Choroid plexus epithelial cell (primary cell): ENCODE measurements at regions not wholly inside any gene's neighbourhood (a gene's known extent, or its start where the extent isn't known, plus 50 kb on each side); places are given as distances from the start of the nearest gene placed in this dataset.

Source experiments
- DNase-seq: peaks from one replicate; pipeline ENCODE4 v3.0.0-alpha.2; 2010; ENCODE audit warnings: low read depth
- H3K4me3 ChIP-seq: 2 replicates; pipeline ENCODE4 v1.5.1; 2011; ENCODE audit warnings: low read depth, mild to moderate bottlenecking, control low read depth, low read length, moderate library complexity
- TF ChIP-seq, protein P1 (sequence below): conservative IDR thresholded peaks from 2 replicates; pipeline ENCODE4 v1.5.1; 2011; ENCODE audit warnings: low read depth, mild to moderate bottlenecking, control low read depth, inconsistent platforms, low read length, moderate library complexity

DNA sequence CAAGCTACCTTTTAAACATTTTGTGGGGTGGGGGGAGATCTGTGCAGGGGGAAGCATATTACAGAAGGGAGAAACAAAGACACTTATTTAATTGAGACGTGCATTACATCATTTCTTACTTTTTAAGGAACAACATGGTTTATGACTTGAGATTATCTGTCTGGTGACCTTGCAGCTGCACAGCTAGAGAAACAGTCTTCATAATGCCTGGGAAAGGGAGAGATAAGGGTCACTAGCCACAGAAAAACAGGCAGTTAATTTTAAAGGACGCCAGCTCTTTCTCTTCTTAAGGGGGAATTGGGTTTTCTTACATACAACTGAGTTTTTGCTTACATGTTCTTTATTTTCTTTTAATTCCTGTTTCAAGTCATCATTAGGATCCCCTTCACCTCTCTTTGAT lies 147.9 kb downstream of the SST start:
- H3K4me3 ChIP-seq, result no peak overlapping the region
- TF ChIP-seq, protein P1, sequence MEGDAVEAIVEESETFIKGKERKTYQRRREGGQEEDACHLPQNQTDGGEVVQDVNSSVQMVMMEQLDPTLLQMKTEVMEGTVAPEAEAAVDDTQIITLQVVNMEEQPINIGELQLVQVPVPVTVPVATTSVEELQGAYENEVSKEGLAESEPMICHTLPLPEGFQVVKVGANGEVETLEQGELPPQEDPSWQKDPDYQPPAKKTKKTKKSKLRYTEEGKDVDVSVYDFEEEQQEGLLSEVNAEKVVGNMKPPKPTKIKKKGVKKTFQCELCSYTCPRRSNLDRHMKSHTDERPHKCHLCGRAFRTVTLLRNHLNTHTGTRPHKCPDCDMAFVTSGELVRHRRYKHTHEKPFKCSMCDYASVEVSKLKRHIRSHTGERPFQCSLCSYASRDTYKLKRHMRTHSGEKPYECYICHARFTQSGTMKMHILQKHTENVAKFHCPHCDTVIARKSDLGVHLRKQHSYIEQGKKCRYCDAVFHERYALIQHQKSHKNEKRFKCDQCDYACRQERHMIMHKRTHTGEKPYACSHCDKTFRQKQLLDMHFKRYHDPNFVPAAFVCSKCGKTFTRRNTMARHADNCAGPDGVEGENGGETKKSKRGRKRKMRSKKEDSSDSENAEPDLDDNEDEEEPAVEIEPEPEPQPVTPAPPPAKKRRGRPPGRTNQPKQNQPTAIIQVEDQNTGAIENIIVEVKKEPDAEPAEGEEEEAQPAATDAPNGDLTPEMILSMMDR, result no peak
- no peak for DNase-seq

DNA sequence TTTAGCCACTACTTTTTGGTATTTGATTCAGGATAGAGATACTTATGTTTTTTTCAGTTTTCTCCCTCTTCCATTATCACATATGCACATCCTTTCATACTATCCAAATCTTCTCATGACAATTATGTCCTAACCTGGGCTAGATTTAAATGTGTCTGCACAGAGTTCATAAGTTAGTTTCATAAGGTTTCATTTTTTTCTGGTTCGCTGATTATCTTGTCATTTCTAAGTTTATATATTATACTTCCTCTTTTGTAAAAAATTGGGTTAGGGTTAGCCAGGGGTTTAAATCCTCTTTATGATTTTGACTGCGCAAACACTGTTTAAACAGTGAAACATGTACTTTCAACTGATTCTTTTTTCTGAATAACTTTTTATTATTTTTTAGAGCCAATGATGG lies 148.6 kb downstream of the SST start:
- H3K4me3 ChIP-seq, result no peak overlapping the region
- DNase-seq, result no peak
- TF ChIP-seq, protein P1, result no peak

DNA sequence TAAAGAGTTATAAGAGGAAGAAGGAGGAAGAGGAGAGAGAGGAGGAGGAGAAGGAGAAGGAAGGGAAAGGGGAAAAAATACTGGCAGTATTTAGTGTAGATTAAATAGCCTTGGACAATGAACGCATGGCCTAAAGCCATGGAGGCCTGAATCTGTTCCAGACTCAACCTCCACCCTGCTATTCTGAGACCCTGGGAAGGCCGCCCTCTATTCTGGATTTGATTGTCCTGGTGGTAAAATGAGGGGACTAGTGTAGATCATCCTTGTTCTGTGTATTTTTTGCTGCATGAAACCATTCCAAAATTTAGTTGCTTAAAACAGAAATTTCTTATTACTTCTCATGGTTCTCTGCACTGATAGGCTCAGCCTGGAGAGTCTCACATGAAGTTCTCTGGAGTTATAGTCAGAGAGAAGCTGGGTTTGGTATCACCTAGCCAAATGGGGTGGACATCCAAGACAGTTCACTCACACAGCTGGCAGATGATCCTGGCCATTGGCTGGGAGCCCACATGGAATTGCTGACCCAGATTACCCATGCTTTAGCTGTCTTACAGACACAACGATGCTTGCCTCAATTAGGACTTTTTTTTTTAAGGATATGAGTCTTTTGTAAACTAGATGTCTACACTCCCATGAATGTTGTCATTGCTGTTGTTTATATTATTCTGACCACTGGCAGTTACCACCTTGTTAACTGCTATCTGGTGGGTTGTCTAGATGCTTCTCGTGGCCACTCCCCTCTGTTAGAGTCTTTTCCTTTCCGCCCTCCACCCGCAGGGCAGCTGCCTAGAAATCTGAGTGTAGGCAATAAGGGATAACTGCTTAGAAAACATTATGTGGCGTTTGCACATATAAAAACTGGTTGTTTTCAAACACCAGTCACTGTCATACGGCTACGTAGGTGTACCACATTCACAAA lies 149.9 kb downstream of the SST start:
- TF ChIP-seq, protein P1, result no peak
- H3K4me3 ChIP-seq, result no peak overlapping the region
- no peak for DNase-seq

DNA sequence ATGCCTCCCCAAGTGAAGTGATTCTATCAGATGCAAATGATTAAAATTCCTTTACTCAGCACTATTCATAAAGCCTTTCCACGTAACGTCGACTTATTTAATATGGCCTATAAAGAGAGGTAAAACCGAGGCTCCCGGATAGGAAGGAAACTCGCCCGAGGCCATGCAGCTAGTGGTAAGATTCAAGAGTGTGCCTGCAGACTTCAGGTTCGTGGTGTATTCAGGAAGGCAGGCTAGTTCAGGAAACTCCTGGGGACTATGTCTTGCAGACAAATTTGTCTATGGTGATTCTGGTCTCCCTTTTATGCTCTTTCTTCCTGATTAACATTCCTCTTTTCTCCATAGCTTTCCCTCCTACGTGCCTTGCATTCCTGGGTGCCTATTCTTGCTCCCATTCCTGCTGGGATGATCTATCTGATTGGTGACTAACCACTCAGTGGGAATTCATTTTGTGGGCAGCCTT lies 150.7 kb downstream of the SST start:
- TF ChIP-seq, protein P1, result no peak
- H3K4me3 ChIP-seq, result no peak overlapping the region
- no peak for DNase-seq

DNA sequence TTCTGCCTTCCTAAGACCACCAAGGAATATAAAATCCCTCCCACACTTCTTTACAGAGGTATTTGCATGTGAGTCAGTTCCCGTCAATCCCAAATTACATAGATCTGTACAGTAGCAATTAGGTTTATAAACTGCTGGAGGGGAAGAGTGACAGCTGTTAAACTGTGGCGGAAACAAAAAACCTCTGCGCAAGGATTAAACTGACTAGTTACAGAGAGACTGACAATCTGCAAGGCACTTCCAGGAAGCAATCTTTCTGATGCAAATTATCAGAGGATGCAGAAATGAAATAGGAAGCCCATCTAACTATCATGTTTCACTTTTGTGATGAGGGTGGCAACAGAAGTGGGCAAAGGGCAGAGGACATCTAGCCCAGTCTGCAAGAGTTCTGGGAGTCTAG lies 150.4 kb downstream of the RTP4 start:
- no peak for DNase-seq
- TF ChIP-seq, protein P1, result no peak
- no peak overlapping the region for H3K4me3 ChIP-seq

- no peak overlapping the region for H3K4me3 ChIP-seq
- TF ChIP-seq, protein P1, result no peak
- no peak for DNase-seq
These were observed 150.0 kb downstream of the RTP4 start for GRCh38 chr3:187518207-187518606.
